Kidney epithelial cell (primary cell): ENCODE measurements at regions not wholly inside any gene's neighbourhood (a gene's known extent, or its start where the extent isn't known, plus 50 kb on each side); places are given as distances from the start of the nearest gene placed in this dataset.

Experiments
- DNase-seq: peaks from one replicate; pipeline ENCODE4 v3.0.0-alpha.2; 2010; ENCODE audit warnings: low read depth
- H3K27me3 ChIP-seq: 2 replicates; pipeline ENCODE4 v1.6.0; 2011; ENCODE audit warnings: low read length; ENCODE audit not compliant: control insufficient read depth, insufficient read depth
- H3K36me3 ChIP-seq: 2 replicates; pipeline ENCODE4 v1.5.1; 2011; ENCODE audit warnings: low read length; ENCODE audit not compliant: control insufficient read depth, insufficient read depth
- H3K4me3 ChIP-seq: 2 replicates; pipeline ENCODE4 v1.5.1; 2011; ENCODE audit warnings: low read depth, mild to moderate bottlenecking, control low read depth, low read length
- CTCF ChIP-seq: IDR thresholded peaks from 2 replicates; pipeline ENCODE4 v1.5.1; 2011; ENCODE audit warnings: mild to moderate bottlenecking, moderate library complexity, low read length, control low read depth, inconsistent platforms; ENCODE audit not compliant: insufficient read depth, poor library complexity, severe bottlenecking

GRCh38 chr9:100756217-100756616, 178.3 kb downstream of the CAVIN4 start:
- TF ChIP-seq CTCF: no peak
- no peak overlapping the region for H3K4me3 ChIP-seq
- H3K36me3 ChIP-seq: no peaks in the 10 kb centered on the region
- DNase-seq: no peak
- H3K27me3 ChIP-seq: no peaks in the 10 kb centered on the region

- Histone ChIP-seq H3K36me3 (no peaks in the 10 kb centered on the region), H3K27me3 (no peaks in the 10 kb centered on the region), H3K4me3 (no peak overlapping the region)
- DNase-seq: no peak
- no peak for TF ChIP-seq CTCF
Measured at GRCh38 chr9:100759215-100759614, 181.3 kb downstream of the CAVIN4 start.

- TF ChIP-seq CTCF: no peak
- no peak overlapping the region for H3K4me3 ChIP-seq
- no peak for DNase-seq
- H3K36me3 ChIP-seq: no peaks in the 10 kb centered on the region
- no peaks in the 10 kb centered on the region for H3K27me3 ChIP-seq
Measured at GRCh38 chr9:100761276-100761802, 183.5 kb downstream of the CAVIN4 start.

GRCh38 chr9:100774326-100774725, 196.4 kb downstream of the CAVIN4 start:
- Histone ChIP-seq H3K36me3 (no peaks in the 10 kb centered on the region), H3K4me3 (no peak overlapping the region), H3K27me3 (no peaks in the 10 kb centered on the region)
- DNase-seq: no peak
- TF ChIP-seq CTCF: no peak

- H3K36me3 ChIP-seq: no peaks in the 10 kb centered on the region
- H3K27me3 ChIP-seq: no peaks in the 10 kb centered on the region
- TF ChIP-seq CTCF: no peak
- DNase-seq: no peak
- no peak overlapping the region for H3K4me3 ChIP-seq
Measured at GRCh38 chr9:100774962-100775361, 197.1 kb downstream of the CAVIN4 start.

- no peak for DNase-seq
- no peaks in the 10 kb centered on the region for H3K36me3 ChIP-seq
- no peaks in the 10 kb centered on the region for H3K27me3 ChIP-seq
- H3K4me3 ChIP-seq: no peak overlapping the region
- no peak for TF ChIP-seq CTCF
Measured at GRCh38 chr9:100775912-100776311, 198.0 kb downstream of the CAVIN4 start.
